Activated naive CD4-positive, alpha-beta T cell treated with anti-CD3 and anti-CD28 coated beads for 36 hours (primary cell): ENCODE measurements at regions not wholly inside any gene's neighbourhood (a gene's known extent, or its start where the extent isn't known, plus 50 kb on each side); places are given as distances from the start of the nearest gene placed in this dataset.

ENCODE experiments used
- CTCF ChIA-PET: fragments of 350-600 bp; sonication (Branson Sonifier 250); formaldehyde crosslinking; loops from one replicate; lab custom pipeline; 2021; ENCODE audit warnings: antibody characterized with exemption; lab: Charles Lee
- DNase-seq: peaks from one replicate; pipeline ENCODE4 v3.0.0-alpha.2; 2020
- H3K27ac Mint-ChIP-seq: one replicate; pipeline ENCODE4 v1.8.0; 2021; ENCODE audit warnings: mild to moderate bottlenecking, mixed read lengths
- H3K27me3 Mint-ChIP-seq: one replicate; pipeline ENCODE4 v1.8.0; 2021; ENCODE audit warnings: low read depth, mixed read lengths
- H3K36me3 Mint-ChIP-seq: one replicate; pipeline ENCODE4 v1.8.0; 2021; ENCODE audit warnings: low read depth, mixed read lengths
- H3K4me1 Mint-ChIP-seq: one replicate; pipeline ENCODE4 v1.8.0; 2021; ENCODE audit warnings: low read depth, mixed read lengths
- H3K4me3 Mint-ChIP-seq: one replicate; pipeline ENCODE4 v1.8.0; 2021; ENCODE audit warnings: mild to moderate bottlenecking, moderate library complexity, mixed read lengths
- H3K9me3 Mint-ChIP-seq: one replicate; pipeline ENCODE4 v1.8.0; 2021; ENCODE audit warnings: mixed read lengths
- intact Hi-C: fragments of 100-400 bp; cut with micrococcal nuclease; formaldehyde crosslinking; loops from one replicate; pipeline ENCODE4 v1.15.1; 2023

GRCh38 chr1:88060750-88061491, 623.2 kb upstream of the PKN2 start:
- peaks cover 5% of the 10 kb centered on the region for H3K27me3 Mint-ChIP-seq
- no peaks in the 10 kb centered on the region for H3K4me1 Mint-ChIP-seq
- H3K36me3 Mint-ChIP-seq: no peaks in the 10 kb centered on the region
- CTCF ChIA-PET: no interaction called here
- no peak overlapping the region for H3K27ac Mint-ChIP-seq
- intact Hi-C loops: loop anchor here (1.0 kb wide), 2 partner anchors 736 to 768 kb away; no protein-coding TSS in a partner anchor
- no peak for DNase-seq
- no peaks in the 10 kb centered on the region for H3K9me3 Mint-ChIP-seq
- no peak overlapping the region for H3K4me3 Mint-ChIP-seq

GRCh38 chr1:88061492-88062177, 622.4 kb upstream of the PKN2 start:
- H3K27ac Mint-ChIP-seq: no peak overlapping the region
- intact Hi-C loops: loop anchor here (1.0 kb wide), 2 partner anchors 736 to 768 kb away; no protein-coding TSS in a partner anchor
- CTCF ChIA-PET: no interaction called here
- H3K9me3 Mint-ChIP-seq: no peaks in the 10 kb centered on the region
- no peak overlapping the region for H3K4me3 Mint-ChIP-seq
- H3K4me1 Mint-ChIP-seq: no peaks in the 10 kb centered on the region
- peak; percentile 44 for DNase-seq
- H3K36me3 Mint-ChIP-seq: no peaks in the 10 kb centered on the region
- H3K27me3 Mint-ChIP-seq: peaks cover 5% of the 10 kb centered on the region

- no peak overlapping the region for H3K27ac Mint-ChIP-seq
- H3K4me3 Mint-ChIP-seq: no peak overlapping the region
- peaks cover 5% of the 10 kb centered on the region for H3K27me3 Mint-ChIP-seq
- DNase-seq: no peak
- H3K9me3 Mint-ChIP-seq: no peaks in the 10 kb centered on the region
- intact Hi-C loops: no loop called here
- CTCF ChIA-PET: interaction anchor here (0.7 kb wide), 1 partner anchor 76 kb away, joined by 3 read pairs; no protein-coding TSS in a partner anchor
- no peaks in the 10 kb centered on the region for H3K36me3 Mint-ChIP-seq
- H3K4me1 Mint-ChIP-seq: no peaks in the 10 kb centered on the region
These were observed 621.4 kb upstream of the PKN2 start for GRCh38 chr1:88062650-88063153.

- H3K9me3 Mint-ChIP-seq: no peaks in the 10 kb centered on the region
- CTCF ChIA-PET: no interaction called here
- intact Hi-C loops: no loop called here
- no peaks in the 10 kb centered on the region for H3K36me3 Mint-ChIP-seq
- no peak overlapping the region for H3K27ac Mint-ChIP-seq
- no peak overlapping the region for H3K4me3 Mint-ChIP-seq
- DNase-seq: no peak
- H3K4me1 Mint-ChIP-seq: no peaks in the 10 kb centered on the region
- H3K27me3 Mint-ChIP-seq: peaks cover 5% of the 10 kb centered on the region
These were observed 620.5 kb upstream of the PKN2 start for GRCh38 chr1:88063605-88064004.

GRCh38 chr1:88068407-88068960, 615.6 kb upstream of the PKN2 start:
- Mint-ChIP-seq H3K27me3 (peaks cover 7% of the 10 kb centered on the region), H3K36me3 (no peaks in the 10 kb centered on the region), H3K4me3 (no peak overlapping the region), H3K4me1 (no peaks in the 10 kb centered on the region), H3K9me3 (no peaks in the 10 kb centered on the region), H3K27ac (no peak overlapping the region)
- DNase-seq: no peak
- CTCF ChIA-PET: no interaction called here
- intact Hi-C loops: no loop called here

GRCh38 chr1:88070956-88071355, 613.1 kb upstream of the PKN2 start:
- no peaks in the 10 kb centered on the region for H3K4me1 Mint-ChIP-seq
- CTCF ChIA-PET: no interaction called here
- H3K4me3 Mint-ChIP-seq: no peak overlapping the region
- intact Hi-C loops: no loop called here
- DNase-seq: no peak
- H3K27me3 Mint-ChIP-seq: peaks cover 2% of the 10 kb centered on the region
- no peak overlapping the region for H3K27ac Mint-ChIP-seq
- H3K9me3 Mint-ChIP-seq: no peaks in the 10 kb centered on the region
- H3K36me3 Mint-ChIP-seq: no peaks in the 10 kb centered on the region

- CTCF ChIA-PET: no interaction called here
- intact Hi-C loops: no loop called here
- Mint-ChIP-seq H3K27ac (no peak overlapping the region), H3K4me3 (no peak overlapping the region), H3K36me3 (no peaks in the 10 kb centered on the region), H3K4me1 (no peaks in the 10 kb centered on the region), H3K27me3 (no peaks in the 10 kb centered on the region), H3K9me3 (no peaks in the 10 kb centered on the region)
- DNase-seq: no peak
These were observed 609.4 kb upstream of the PKN2 start for GRCh38 chr1:88074661-88075060.

- Mint-ChIP-seq H3K27me3 (no peaks in the 10 kb centered on the region), H3K36me3 (no peaks in the 10 kb centered on the region), H3K9me3 (no peaks in the 10 kb centered on the region), H3K4me1 (no peaks in the 10 kb centered on the region), H3K27ac (no peak overlapping the region), H3K4me3 (no peak overlapping the region)
- CTCF ChIA-PET: no interaction called here
- no peak for DNase-seq
- intact Hi-C loops: no loop called here
These were observed 608.3 kb upstream of the PKN2 start for GRCh38 chr1:88075813-88076212.

- no peak overlapping the region for H3K27ac Mint-ChIP-seq
- intact Hi-C loops: no loop called here
- H3K36me3 Mint-ChIP-seq: no peaks in the 10 kb centered on the region
- H3K27me3 Mint-ChIP-seq: no peaks in the 10 kb centered on the region
- H3K4me3 Mint-ChIP-seq: no peak overlapping the region
- CTCF ChIA-PET: no interaction called here
- no peak for DNase-seq
- no peaks in the 10 kb centered on the region for H3K9me3 Mint-ChIP-seq
- H3K4me1 Mint-ChIP-seq: no peaks in the 10 kb centered on the region
These were observed 605.0 kb upstream of the PKN2 start for GRCh38 chr1:88079036-88079435.

- no peak overlapping the region for H3K4me3 Mint-ChIP-seq
- H3K9me3 Mint-ChIP-seq: peaks cover 6% of the 10 kb centered on the region
- no peaks in the 10 kb centered on the region for H3K36me3 Mint-ChIP-seq
- no peaks in the 10 kb centered on the region for H3K4me1 Mint-ChIP-seq
- no peaks in the 10 kb centered on the region for H3K27me3 Mint-ChIP-seq
- H3K27ac Mint-ChIP-seq: no peak overlapping the region
- CTCF ChIA-PET: no interaction called here
- intact Hi-C loops: no loop called here
- no peak for DNase-seq
These were observed 603.2 kb upstream of the PKN2 start for GRCh38 chr1:88080875-88081274.

- Mint-ChIP-seq H3K36me3 (no peaks in the 10 kb centered on the region), H3K4me1 (no peaks in the 10 kb centered on the region), H3K27me3 (no peaks in the 10 kb centered on the region), H3K4me3 (no peak overlapping the region), H3K27ac (no peak overlapping the region), H3K9me3 (peaks cover 14% of the 10 kb centered on the region)
- DNase-seq: no peak
- intact Hi-C loops: no loop called here
- CTCF ChIA-PET: interaction anchor here (0.6 kb wide), 1 partner anchor 540 kb away, joined by 3 read pairs; no protein-coding TSS in a partner anchor
These were observed 595.6 kb upstream of the PKN2 start for GRCh38 chr1:88088481-88088880.

- intact Hi-C loops: no loop called here
- no peaks in the 10 kb centered on the region for H3K27me3 Mint-ChIP-seq
- no peaks in the 10 kb centered on the region for H3K4me1 Mint-ChIP-seq
- no peak for DNase-seq
- H3K36me3 Mint-ChIP-seq: no peaks in the 10 kb centered on the region
- CTCF ChIA-PET: no interaction called here
- peaks cover 12% of the 10 kb centered on the region for H3K9me3 Mint-ChIP-seq
- no peak overlapping the region for H3K27ac Mint-ChIP-seq
- no peak overlapping the region for H3K4me3 Mint-ChIP-seq
These were observed 594.1 kb upstream of the PKN2 start for GRCh38 chr1:88089961-88090360.
